ENCODE measurements at regions not wholly inside any gene's neighbourhood (a gene's known extent, or its start where the extent isn't known, plus 50 kb on each side); places are given as distances from the start of the nearest gene placed in this dataset.

DNA sequence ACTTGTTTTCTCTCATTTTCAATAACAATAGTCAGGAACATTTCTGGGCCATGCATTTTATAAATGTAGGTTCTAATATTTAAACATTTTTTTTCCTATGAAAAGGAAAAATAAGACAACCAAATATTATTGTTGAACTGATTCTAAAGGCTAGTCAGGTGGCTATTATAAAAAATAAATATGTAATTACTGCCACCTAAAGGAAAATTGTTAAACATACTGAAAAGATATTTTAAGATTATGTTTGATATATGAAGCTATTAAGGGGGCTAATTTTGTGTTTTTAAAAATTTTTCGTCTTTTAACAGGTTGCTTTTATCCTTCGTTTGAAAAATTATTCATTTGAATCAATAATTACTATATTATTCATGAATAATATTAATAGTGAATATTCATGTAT lies 62.2 kb upstream of the FDX1 start:
- TF ChIP-seq CTCF (IDR thresholded peaks at IDR 0.05) (peak in 2 of 6 experiments; percentile 20 to 36), POLR2A (IDR thresholded peaks at IDR 0.05) (no peak)
